Pons (tissue), 1 donor: ENCODE measurements at regions not wholly inside any gene's neighbourhood (a gene's known extent, or its start where the extent isn't known, plus 50 kb on each side); places are given as distances from the start of the nearest gene placed in this dataset.

Experiments
- DNase-seq: peaks from one replicate; pipeline ENCODE4 v3.0.0-alpha.2; 2016; ENCODE audit warnings: low spot score

GRCh38 chr3:67288466-67289106 is 290.5 kb downstream of the KBTBD8 start:
- DNase-seq = peak; percentile 35

GRCh38 chr3:67289626-67290025 is 291.5 kb downstream of the KBTBD8 start:
- DNase-seq = no peak

- DNase-seq = peak; percentile 81
Measured at GRCh38 chr3:67290438-67290837, 292.3 kb downstream of the KBTBD8 start.

- peak; percentile 64 for DNase-seq
Measured at GRCh38 chr3:67291287-67292252, 293.5 kb downstream of the KBTBD8 start.

GRCh38 chr3:67292356-67293121 is 294.4 kb downstream of the KBTBD8 start:
- no peak for DNase-seq

GRCh38 chr3:67294341-67294740 is 296.2 kb downstream of the KBTBD8 start:
- no peak for DNase-seq

GRCh38 chr3:67296039-67296892 is 298.2 kb downstream of the KBTBD8 start:
- DNase-seq = no peak

GRCh38 chr3:67297715-67298475 is 299.8 kb downstream of the KBTBD8 start:
- no peak for DNase-seq

- no peak for DNase-seq
Measured at GRCh38 chr3:67301556-67301955, 303.4 kb downstream of the KBTBD8 start.

GRCh38 chr3:67302489-67302888 is 304.4 kb downstream of the KBTBD8 start:
- DNase-seq = no peak

GRCh38 chr3:67305160-67305559 is 307.1 kb downstream of the KBTBD8 start:
- DNase-seq = no peak

GRCh38 chr3:67305922-67306321 is 307.8 kb downstream of the KBTBD8 start:
- no peak for DNase-seq

- no peak for DNase-seq
Measured at GRCh38 chr3:67311440-67311839, 313.3 kb downstream of the KBTBD8 start.

GRCh38 chr3:67312155-67312554 is 314.0 kb downstream of the KBTBD8 start:
- no peak for DNase-seq

GRCh38 chr3:67318162-67318561 is 320.1 kb downstream of the KBTBD8 start:
- no peak for DNase-seq

GRCh38 chr3:67324554-67324953 is 326.4 kb downstream of the KBTBD8 start:
- DNase-seq = no peak
